ENCODE measurements at regions not wholly inside any gene's neighbourhood (a gene's known extent, or its start where the extent isn't known, plus 50 kb on each side); places are given as distances from the start of the nearest gene placed in this dataset.

GRCh38 chr20:11350126-11351005 lies 567.3 kb upstream of the BTBD3 start (continued):
- no peak for TF ChIP-seq REST (IDR thresholded peaks at IDR 0.05; ENCODE audit: unreplicated experiment)
- TF ChIP-seq ZNF331 (CRISPR knock-in tag; IDR thresholded peaks at IDR 0.05; ENCODE audit: low read depth): no peak
- TF ChIP-seq NANOG (IDR thresholded peaks at IDR 0.05; ENCODE audit: borderline replicate concordance): no peak
- TF ChIP-seq CTCF (conservative IDR thresholded peaks at IDR 0.05; ENCODE audit: low read depth in 2 of 2): no peak

- peaks cover 6% of the 10 kb centered on the region for H3K27me3 Mint-ChIP-seq (ENCODE audit: insufficient read depth, low read depth, poor library complexity)
- ATAC-seq (no peak), DNase-seq (ENCODE audit: low spot score) (no peak)
- H3K9me3 Mint-ChIP-seq: peaks cover 4% of the 10 kb centered on the region
- Histone ChIP-seq H3K4me3 (no peak overlapping the region), H3K4me2 (no peak overlapping the region; the same call in 1 of the 2 replicates), H3K36me3 (ENCODE audit: insufficient read depth) (no peaks in the 10 kb centered on the region), H3K27me3 (ENCODE audit: insufficient read depth) (no peaks in the 10 kb centered on the region), H3K9me2 (ENCODE audit: insufficient read depth) (peaks cover 7% of the 10 kb centered on the region; the same call in 1 of the 2 replicates), H3K27ac (ENCODE audit: low read depth) (no peak overlapping the region), H3F3A (replicated peaks; ENCODE audit: low read depth) (no peaks in the 10 kb centered on the region), H3K4me1 (ENCODE audit: insufficient read depth) (peaks cover 15% of the 10 kb centered on the region; the same call in 1 of the 2 replicates), H4K20me1 (replicated peaks; ENCODE audit: insufficient read depth) (no peaks in the 10 kb centered on the region), H3K79me2 (replicated peaks; ENCODE audit: insufficient read depth) (no peaks in the 10 kb centered on the region), H2AFZ (no peak overlapping the region)
- peaks cover 18% of the 10 kb centered on the region for H3K4me1 Mint-ChIP-seq
- H3K27ac Mint-ChIP-seq: no peak overlapping the region
- no peak overlapping the region for H3K4me3 Mint-ChIP-seq
- peaks cover 4% of the 10 kb centered on the region; the same call in 1 of the 3 replicates for H3K36me3 Mint-ChIP-seq (ENCODE audit: low read depth)
- TF ChIP-seq ETS1 (IDR thresholded peaks at IDR 0.05) (no peak), CTCF (conservative IDR thresholded peaks at IDR 0.05; ENCODE audit: low read depth in 2 of 2) (no peak), ZNF462 (CRISPR knock-in tag; IDR thresholded peaks at IDR 0.05) (no peak), CREB1 (CRISPR knock-in tag; IDR thresholded peaks at IDR 0.05; ENCODE audit: low read depth) (no peak), ZNF114 (CRISPR knock-in tag; IDR thresholded peaks at IDR 0.05) (no peak)
Observed at GRCh38 chr20:11352041-11352440, 565.7 kb upstream of the BTBD3 start.

Measured in GM23338 (cell line).